NT2/D1 (cell line): ENCODE measurements at regions not wholly inside any gene's neighbourhood (a gene's known extent, or its start where the extent isn't known, plus 50 kb on each side); places are given as distances from the start of the nearest gene placed in this dataset.

ENCODE experiments used
- YY1 ChIP-seq: IDR thresholded peaks from 2 replicates; pipeline ENCODE4 v1.6.1; 2011; ENCODE audit not compliant: insufficient read length, insufficient read depth
- ZNF274 ChIP-seq: IDR thresholded peaks from 2 replicates; pipeline ENCODE4 v1.6.1; 2011; ENCODE audit warnings: mild to moderate bottlenecking, low read depth, low read length

GRCh38 chr3:40753951-40754350, 229.2 kb downstream of the ZNF621 start:
- TF ChIP-seq ZNF274 (no peak), YY1 (no peak)
